A673 (cell line): ENCODE measurements at regions not wholly inside any gene's neighbourhood (a gene's known extent, or its start where the extent isn't known, plus 50 kb on each side); places are given as distances from the start of the nearest gene placed in this dataset.

ENCODE experiments used
- CTCF ChIP-seq: fragments of 300-800, 200-600 bp; sonication (generic); conservative IDR thresholded peaks from 2 replicates; pipeline ENCODE4 v1.5.1; 2017; ENCODE audit warnings: low read depth, mild to moderate bottlenecking, antibody characterized with exemption, low read length, moderate library complexity, mixed read lengths
- EZH2 ChIP-seq: fragments of 200-600 bp; sonication (generic); IDR thresholded peaks from 2 replicates; pipeline ENCODE4 v1.6.1; 2017; ENCODE audit warnings: borderline replicate concordance, low read depth, mild to moderate bottlenecking, mixed read lengths, antibody characterized with exemption, low read length; ENCODE audit not compliant: poor library complexity, severe bottlenecking

GRCh38 chr9:84573083-84573482 lies 96.4 kb upstream of the NTRK2 start:
- no peak for TF ChIP-seq CTCF
- no peak for TF ChIP-seq EZH2
